ENCODE measurements at regions not wholly inside any gene's neighbourhood (a gene's known extent, or its start where the extent isn't known, plus 50 kb on each side); places are given as distances from the start of the nearest gene placed in this dataset.

- TF ChIP-seq POLR2A (IDR thresholded peaks at IDR 0.05; ENCODE audit: low read depth, low read length), result no peak
- TF ChIP-seq POLR2AphosphoS5 (IDR thresholded peaks at IDR 0.05; ENCODE audit: insufficient read depth, low read depth, low read length), result no peak
- no peak for TF ChIP-seq CTCF (IDR thresholded peaks at IDR 0.05; ENCODE audit: extremely low read depth in 1 of 2, insufficient read depth in 1 of 2, low read depth in 1 of 2, low read length in 2 of 2)
- TF ChIP-seq JUN (IDR thresholded peaks at IDR 0.05; ENCODE audit: borderline replicate concordance, insufficient read depth, insufficient read length, low read depth), result no peak
- TF ChIP-seq EZH2 (IDR thresholded peaks at IDR 0.05; ENCODE audit: borderline replicate concordance, low read depth, low read length, severe bottlenecking), result no peak
- TF ChIP-seq, protein P1, sequence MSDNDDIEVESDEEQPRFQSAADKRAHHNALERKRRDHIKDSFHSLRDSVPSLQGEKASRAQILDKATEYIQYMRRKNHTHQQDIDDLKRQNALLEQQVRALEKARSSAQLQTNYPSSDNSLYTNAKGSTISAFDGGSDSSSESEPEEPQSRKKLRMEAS (IDR thresholded peaks at IDR 0.05; ENCODE audit: insufficient read depth, insufficient read length), result no peak
- no peak for TF ChIP-seq GATA2 (IDR thresholded peaks at IDR 0.05; ENCODE audit: insufficient read depth, insufficient read length, low read depth, low read length)
- TF ChIP-seq MYC (IDR thresholded peaks at IDR 0.05; ENCODE audit: low read depth, low read length), result no peak
Observed at GRCh38 chr3:34449305-34449704, 650.9 kb downstream of the PDCD6IP start.

Data from endothelial cell of umbilical vein (primary cell).